IMR-90 (cell line): ENCODE measurements at regions not wholly inside any gene's neighbourhood (a gene's known extent, or its start where the extent isn't known, plus 50 kb on each side); places are given as distances from the start of the nearest gene placed in this dataset.

Experiments used
- ATAC-seq: fragments of 200-7000 bp; cut with Tn5 transposase; 2 replicates; pipeline ENCODE4 v1.9.1; 2020; ENCODE audit warnings: low read depth, mild to moderate bottlenecking, moderate library complexity
- BruUV-seq: library from RNA; stranded (reverse); fragments of 400-500 nt; replicated peaks from 2 replicates; lab custom pipeline; 2021; lab: Mats Ljungman, UMichigan
- CTCF ChIA-PET: fragments of 300-600 bp; formaldehyde crosslinking; extraction: SDS; loops from one replicate; lab custom pipeline; 2021; ENCODE audit warnings: antibody characterized with exemption; lab: Yijun Ruan, JAX
- POLR2A ChIA-PET: fragments of 300-600 bp; sonication (Branson Sonifier 250); formaldehyde crosslinking; loops from one replicate; lab custom pipeline; 2022; ENCODE audit warnings: antibody characterized with exemption; ENCODE audit not compliant: unreplicated experiment; lab: Charles Lee
- DNase-seq: peaks from one replicate; pipeline ENCODE4 v3.0.0; 2013
- H2AFZ ChIP-seq: replicated peaks from 2 replicates; pipeline ENCODE3; 2013; ENCODE audit warnings: low read length, mild to moderate bottlenecking; ENCODE audit not compliant: poor library complexity
- H2AK5ac ChIP-seq: 2 replicates; pipeline ENCODE4 v1.6.1; 2013; ENCODE audit warnings: low read depth, low read length, inconsistent platforms
- H2AK9ac ChIP-seq: replicated peaks from 2 replicates; pipeline ENCODE3; 2013; ENCODE audit warnings: mild to moderate bottlenecking, low read depth, low read length, moderate library complexity; ENCODE audit not compliant: poor library complexity
- H2BK120ac ChIP-seq: 2 replicates; pipeline ENCODE4 v1.6.1; 2013; ENCODE audit warnings: low read depth, low read length, inconsistent platforms
- H2BK15ac ChIP-seq: 3 replicates; pipeline ENCODE4 v1.6.1; 2013; ENCODE audit warnings: low read depth, low read length, inconsistent platforms
- H2BK20ac ChIP-seq: 2 replicates; pipeline ENCODE4 v1.6.1; 2013; ENCODE audit warnings: low read depth, mild to moderate bottlenecking, inconsistent platforms, low read length, moderate library complexity
- H2BK5ac ChIP-seq: 2 replicates; pipeline ENCODE4 v1.6.1; 2013; ENCODE audit warnings: mild to moderate bottlenecking, low read depth, low read length, inconsistent platforms; ENCODE audit not compliant: poor library complexity, severe bottlenecking
- H3K14ac ChIP-seq: replicated peaks from 2 replicates; pipeline ENCODE4 v1.6.1; 2013; ENCODE audit warnings: low read depth, low read length, inconsistent platforms
- H3K18ac ChIP-seq: 2 replicates; pipeline ENCODE4 v1.6.1; 2013; ENCODE audit warnings: low read depth, low read length, control low read depth
- H3K23ac ChIP-seq: 2 replicates; pipeline ENCODE4 v1.6.1; 2013; ENCODE audit warnings: low read depth, low read length, inconsistent platforms
- H3K27ac ChIP-seq: 2 replicates; pipeline ENCODE4 v1.5.1; 2013; ENCODE audit warnings: mild to moderate bottlenecking, control low read depth, low read length; ENCODE audit not compliant: insufficient read depth
- H3K27me3 ChIP-seq: 2 replicates; pipeline ENCODE4 v1.6.1; 2013; ENCODE audit warnings: low read length; ENCODE audit not compliant: control insufficient read depth, insufficient read depth
- H3K36me3 ChIP-seq: 2 replicates; pipeline ENCODE4 v1.6.1; 2013; ENCODE audit warnings: low read length, mixed read lengths; ENCODE audit not compliant: control insufficient read depth, insufficient read depth
- H3K4ac ChIP-seq: 2 replicates; pipeline ENCODE4 v1.6.1; 2013; ENCODE audit warnings: low read depth, low read length, inconsistent platforms
- H3K4me1 ChIP-seq: 2 replicates; pipeline ENCODE4 v1.6.1; 2013; ENCODE audit warnings: low read length, mixed read lengths; ENCODE audit not compliant: control insufficient read depth, insufficient read depth
- H3K4me2 ChIP-seq: 2 replicates; pipeline ENCODE4 v1.6.1; 2013; ENCODE audit warnings: low read depth, mild to moderate bottlenecking, control low read depth, low read length, moderate library complexity
- H3K4me3 ChIP-seq: 2 replicates; pipeline ENCODE4 v1.5.1; 2013; ENCODE audit warnings: low read depth, mild to moderate bottlenecking, control low read depth, low read length, moderate library complexity; ENCODE audit not compliant: insufficient read depth
- H3K56ac ChIP-seq: 2 replicates; pipeline ENCODE4 v1.6.1; 2013; ENCODE audit warnings: low read length, inconsistent platforms; ENCODE audit not compliant: insufficient read depth; ENCODE audit errors: extremely low read depth
- H3K79me1 ChIP-seq, 2 experiments: 2 replicates each; pipeline ENCODE4 v1.6.1; 2013; ENCODE audit warnings: low read length in 2 of 2, inconsistent platforms in 1 of 2, low read depth in 1 of 2
- H3K9ac ChIP-seq: 2 replicates; pipeline ENCODE4 v1.6.1; 2013; ENCODE audit warnings: low read depth, low read length, control low read depth
- H3K9me1 ChIP-seq: 2 replicates; pipeline ENCODE4 v1.6.1; 2013; ENCODE audit warnings: low read length, inconsistent platforms; ENCODE audit not compliant: insufficient read depth
- H3K9me3 ChIP-seq: 2 replicates; pipeline ENCODE4 v1.6.1; 2013; ENCODE audit warnings: low read length; ENCODE audit not compliant: control insufficient read depth, insufficient read depth
- H4K20me1 ChIP-seq: 2 replicates; pipeline ENCODE4 v1.6.1; 2013; ENCODE audit warnings: low read length, inconsistent platforms; ENCODE audit not compliant: insufficient read depth
- H4K5ac ChIP-seq: 2 replicates; pipeline ENCODE4 v1.6.1; 2013; ENCODE audit warnings: mild to moderate bottlenecking, low read depth, low read length, control low read depth
- H4K8ac ChIP-seq, 2 experiments: 2 replicates each; pipeline ENCODE4 v1.6.1; 2013; ENCODE audit warnings: low read depth in 2 of 2, low read length in 2 of 2, control low read depth in 1 of 2, inconsistent platforms in 1 of 2
- H4K91ac ChIP-seq: 2 replicates; pipeline ENCODE4 v1.6.1; 2013; ENCODE audit warnings: low read depth, low read length, inconsistent platforms; ENCODE audit not compliant: insufficient read depth
- MAFK ChIP-seq: IDR thresholded peaks from 2 replicates; pipeline ENCODE4 v1.6.1; 2012; ENCODE audit warnings: low read depth, low read length, improper control_type of control experiment
- RAD21 ChIP-seq: IDR thresholded peaks from 2 replicates; pipeline ENCODE4 v1.6.1; 2012; ENCODE audit warnings: low read length, improper control_type of control experiment
- RCOR1 ChIP-seq: IDR thresholded peaks from 2 replicates; pipeline ENCODE4 v1.6.1; 2012; ENCODE audit warnings: mild to moderate bottlenecking, low read length, improper control_type of control experiment; ENCODE audit not compliant: insufficient replicate concordance
- WGBS, 2 experiments: methylation state at CpG; one replicate each; pipeline versions ENCODE4 v1.1.5 to v1.1.7; 2013; ENCODE audit warnings: missing lambda C conversion rate in 2 of 2; ENCODE audit not compliant: insufficient read length in 1 of 2; ENCODE audit errors: extremely low coverage in 2 of 2; 5-methylcytosine and 5-hydroxymethylcytosine counted together
- dilution Hi-C: fragments of 300-500 bp; cut with HindIII; formaldehyde crosslinking; loops from one replicate; pipeline ENCODE4 v1.14.3; 2018; ENCODE audit warnings: low sequenced_read_pairs; ENCODE audit not compliant: unreplicated experiment
- in situ Hi-C: fragments of 300-500 bp; cut with MboI; formaldehyde crosslinking; loops from 3 replicates; pipeline ENCODE4 v1.14.3; 2019; ENCODE audit warnings: low sequenced_read_pairs, inconsistent platforms, mixed read lengths
- intact Hi-C: fragments of 100-400 bp; cut with micrococcal nuclease; formaldehyde crosslinking; loops from 2 replicates; pipeline ENCODE4 v1.10.0; 2022
- TF ChIP-seq, protein P1 (sequence below): conservative IDR thresholded peaks from 2 replicates; pipeline ENCODE4 v1.5.1; 2012; ENCODE audit warnings: mild to moderate bottlenecking, low read depth, low read length, improper control_type of control experiment

DNA sequence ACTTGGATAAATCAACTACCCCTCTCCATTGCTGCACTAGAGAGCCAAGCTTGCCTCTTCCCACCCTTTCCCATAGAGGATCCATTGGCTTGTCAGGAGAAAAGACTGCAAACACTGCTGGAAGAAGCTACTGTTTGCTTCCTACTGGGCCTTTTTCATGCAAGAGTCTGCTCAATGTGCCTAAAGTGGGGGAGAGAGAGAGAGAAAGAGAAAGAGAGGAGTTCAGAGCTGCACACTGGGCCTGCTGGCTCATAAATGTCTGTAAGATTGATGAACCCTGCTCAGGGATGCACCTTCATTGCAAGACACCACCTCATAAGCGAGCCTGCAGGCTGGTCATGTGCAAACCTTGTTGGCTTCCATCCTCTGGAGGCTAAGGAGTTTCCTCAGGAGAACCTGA, 269.4 kb downstream of the ZNF608 start:
- DNase-seq (no peak), ATAC-seq (no peak)
- H2AK5ac ChIP-seq = no peak overlapping the region
- intact Hi-C loops = no loop called here
- no peak overlapping the region for H3K23ac ChIP-seq
- CTCF ChIA-PET = no interaction called here
- H3K4me1 ChIP-seq = peaks cover 2% of the 10 kb centered on the region; the same call in 1 of the 2 replicates
- no peak overlapping the region for H3K18ac ChIP-seq
- no TSS peak for BruUV-seq
- no peak overlapping the region for H2AFZ ChIP-seq
- H4K8ac ChIP-seq = no peak overlapping the region
- H3K9me3 ChIP-seq = no peaks in the 10 kb centered on the region
- H3K79me1 ChIP-seq = no peaks in the 10 kb centered on the region
- no peaks in the 10 kb centered on the region for H4K20me1 ChIP-seq
- dilution Hi-C loops = no loop called here
- no peak overlapping the region for H3K4me3 ChIP-seq
- no peak overlapping the region for H2AK9ac ChIP-seq
- no peak overlapping the region for H3K4ac ChIP-seq
- H3K27ac ChIP-seq = no peak overlapping the region
- H3K36me3 ChIP-seq = no peaks in the 10 kb centered on the region
- POLR2A ChIA-PET = no interaction called here
- WGBS, 2 experiments = no CpG with 5 or more reads among the region's 1 CpG
- TF ChIP-seq RAD21 (no peak), MAFK (no peak), RCOR1 (no peak)
- TF ChIP-seq, protein P1, sequence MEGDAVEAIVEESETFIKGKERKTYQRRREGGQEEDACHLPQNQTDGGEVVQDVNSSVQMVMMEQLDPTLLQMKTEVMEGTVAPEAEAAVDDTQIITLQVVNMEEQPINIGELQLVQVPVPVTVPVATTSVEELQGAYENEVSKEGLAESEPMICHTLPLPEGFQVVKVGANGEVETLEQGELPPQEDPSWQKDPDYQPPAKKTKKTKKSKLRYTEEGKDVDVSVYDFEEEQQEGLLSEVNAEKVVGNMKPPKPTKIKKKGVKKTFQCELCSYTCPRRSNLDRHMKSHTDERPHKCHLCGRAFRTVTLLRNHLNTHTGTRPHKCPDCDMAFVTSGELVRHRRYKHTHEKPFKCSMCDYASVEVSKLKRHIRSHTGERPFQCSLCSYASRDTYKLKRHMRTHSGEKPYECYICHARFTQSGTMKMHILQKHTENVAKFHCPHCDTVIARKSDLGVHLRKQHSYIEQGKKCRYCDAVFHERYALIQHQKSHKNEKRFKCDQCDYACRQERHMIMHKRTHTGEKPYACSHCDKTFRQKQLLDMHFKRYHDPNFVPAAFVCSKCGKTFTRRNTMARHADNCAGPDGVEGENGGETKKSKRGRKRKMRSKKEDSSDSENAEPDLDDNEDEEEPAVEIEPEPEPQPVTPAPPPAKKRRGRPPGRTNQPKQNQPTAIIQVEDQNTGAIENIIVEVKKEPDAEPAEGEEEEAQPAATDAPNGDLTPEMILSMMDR = no peak
- no peak overlapping the region for H3K14ac ChIP-seq
- no peaks in the 10 kb centered on the region for H3K9me1 ChIP-seq
- H3K27me3 ChIP-seq = no peaks in the 10 kb centered on the region
- H4K91ac ChIP-seq = no peak overlapping the region
- H3K56ac ChIP-seq = no peak overlapping the region
- H2BK20ac ChIP-seq = no peak overlapping the region
- H2BK120ac ChIP-seq = no peak overlapping the region
- H3K9ac ChIP-seq = no peak overlapping the region
- no peak overlapping the region for H3K4me2 ChIP-seq
- H2BK5ac ChIP-seq = no peak overlapping the region
- H2BK15ac ChIP-seq = no peak overlapping the region
- in situ Hi-C loops = no loop called here
- no peak overlapping the region for H4K5ac ChIP-seq
